B cell (primary cell): ENCODE measurements at regions not wholly inside any gene's neighbourhood (a gene's known extent, or its start where the extent isn't known, plus 50 kb on each side); places are given as distances from the start of the nearest gene placed in this dataset.

Experiments
- ATAC-seq: fragments of 200-7000 bp; cut with Tn5 transposase; one replicate; pipeline ENCODE4 v1.10.0; 2021; ENCODE audit warnings: low read depth, mild to moderate bottlenecking, moderate number of reproducible peaks, moderate library complexity
- CTCF ChIA-PET: fragments of 350-600 bp; sonication (Branson Sonifier 250); formaldehyde crosslinking; loops from one replicate; lab custom pipeline; 2021; ENCODE audit warnings: antibody characterized with exemption, inconsistent platforms; lab: Charles Lee
- POLR2A ChIA-PET: fragments of 350-600 bp; sonication (Branson Sonifier 250); formaldehyde crosslinking; loops from one replicate; lab custom pipeline; 2021; ENCODE audit warnings: antibody characterized with exemption; lab: Charles Lee
- DNase-seq: peaks from one replicate; pipeline ENCODE4 v3.0.0; 2013
- H2AFZ ChIP-seq: 2 replicates; pipeline ENCODE4 v1.6.1; 2012; ENCODE audit warnings: mild to moderate bottlenecking, low read depth, low read length; ENCODE audit not compliant: insufficient read depth, poor library complexity, severe bottlenecking
- H3K27ac ChIP-seq, 2 donors: 1 replicate in 1 of 2; 2 replicates in 1 of 2; pipeline ENCODE4 v1.5.1; 2012 to 2013; ENCODE audit warnings: low read length in 2 of 2, mild to moderate bottlenecking in 2 of 2, moderate library complexity in 1 of 2
- H3K27me3 ChIP-seq, 4 experiments: fragments of 200-600 bp in 1 of 4; sonication (generic) in 1 of 4; replicated peaks in 1 of 4; 1 replicate in 2 of 4; 2 replicates in 2 of 4; pipeline versions ENCODE4 v1.6.1 to v1.7.0; 2013 to 2016; ENCODE audit warnings: low read length in 3 of 4, mild to moderate bottlenecking in 2 of 4, mixed read lengths in 1 of 4, moderate library complexity in 1 of 4; ENCODE audit not compliant: insufficient read depth in 4 of 4, control insufficient read depth in 3 of 4; ENCODE audit errors: control extremely low read depth in 1 of 4
- H3K36me3 ChIP-seq, 2 experiments: replicated peaks in 1 of 2; 1 replicate in 1 of 2; 2 replicates in 1 of 2; pipeline versions ENCODE4 v1.6.1 to v1.7.1; 2013; ENCODE audit warnings: low read length in 1 of 2; ENCODE audit not compliant: insufficient read depth in 2 of 2, control insufficient read depth in 1 of 2; ENCODE audit errors: control extremely low read depth in 1 of 2, extremely low read depth in 1 of 2
- H3K4me1 ChIP-seq, 2 donors: fragments of 200-600 bp in 1 of 2; sonication (generic) in 1 of 2; 1 replicate in 1 of 2; 2 replicates in 1 of 2; pipeline versions ENCODE4 v1.5.1 to v1.6.1; 2013 to 2017; ENCODE audit warnings: low read length in 2 of 2; ENCODE audit not compliant: control insufficient read depth in 2 of 2, insufficient read depth in 2 of 2
- H3K4me2 ChIP-seq: replicated peaks from 2 replicates; pipeline ENCODE3; 2012; ENCODE audit warnings: mild to moderate bottlenecking, low read depth, low read length; ENCODE audit not compliant: poor library complexity, severe bottlenecking
- H3K4me3 ChIP-seq, 5 experiments: fragments of 200-600 bp in 1 of 5; sonication (generic) in 1 of 5; 1 replicate in 3 of 5; 2 replicates in 2 of 5; pipeline versions ENCODE4 v1.5.1 to v1.7.0; 2011 to 2016; ENCODE audit warnings: low read length in 4 of 5, mild to moderate bottlenecking in 4 of 5, low read depth in 2 of 5, control low read depth in 1 of 5, moderate library complexity in 1 of 5; ENCODE audit not compliant: insufficient read depth in 1 of 5; ENCODE audit errors: control extremely low read depth in 1 of 5, extremely low read depth in 1 of 5
- H3K79me2 ChIP-seq: fragments of 200-600 bp; sonication (generic); one replicate; pipeline ENCODE4 v1.6.0; 2016; ENCODE audit warnings: low read length; ENCODE audit not compliant: control insufficient read depth, insufficient read depth
- H3K9ac ChIP-seq: fragments of 200-600 bp; sonication (generic); 2 replicates; pipeline ENCODE4 v1.6.1; 2017; ENCODE audit warnings: mild to moderate bottlenecking, low read length, moderate library complexity
- H3K9me3 ChIP-seq, 3 donors: one replicate each; pipeline versions ENCODE4 v1.6.1 to v1.7.1; 2013; ENCODE audit warnings: low read length in 2 of 3; ENCODE audit not compliant: control insufficient read depth in 2 of 3, insufficient read depth in 1 of 3; ENCODE audit errors: control extremely low read depth in 1 of 3
- H4K20me1 ChIP-seq: 2 replicates; pipeline ENCODE4 v1.6.0; 2012; ENCODE audit warnings: mild to moderate bottlenecking, low read length; ENCODE audit not compliant: insufficient read depth, control insufficient read depth, poor library complexity, severe bottlenecking
- H3K27ac Mint-ChIP-seq: one replicate; pipeline ENCODE4 v1.8.0; 2021; ENCODE audit warnings: mixed read lengths
- H3K27me3 Mint-ChIP-seq: one replicate; pipeline ENCODE4 v1.8.0; 2021; ENCODE audit warnings: mixed read lengths
- H3K4me1 Mint-ChIP-seq: one replicate; pipeline ENCODE4 v1.8.0; 2021; ENCODE audit warnings: mixed read lengths
- H3K4me3 Mint-ChIP-seq: one replicate; pipeline ENCODE4 v1.8.0; 2021; ENCODE audit warnings: mixed read lengths
- H3K9me3 Mint-ChIP-seq: one replicate; pipeline ENCODE4 v1.8.0; 2022; ENCODE audit warnings: mixed read lengths; ENCODE audit not compliant: insufficient read depth
- EZH2 ChIP-seq: IDR thresholded peaks from 2 replicates; pipeline ENCODE4 v1.6.1; 2012; ENCODE audit warnings: borderline replicate concordance, low read depth, mild to moderate bottlenecking, moderate library complexity, low read length; ENCODE audit not compliant: insufficient read depth, poor library complexity, severe bottlenecking
- WGBS: methylation state at CpG from one replicate; pipeline ENCODE4 v1.1.5; 2013; ENCODE audit warnings: missing lambda C conversion rate; ENCODE audit not compliant: insufficient coverage; 5-methylcytosine and 5-hydroxymethylcytosine counted together
- intact Hi-C: fragments of 100-400 bp; cut with micrococcal nuclease; formaldehyde crosslinking; loops from one replicate; pipeline ENCODE4 v1.10.0; 2022
- TF ChIP-seq, protein P1 (sequence below): fragments of 200-600 bp; IDR thresholded peaks from one replicate; pipeline ENCODE4 v1.8.0; 2022; ENCODE audit warnings: antibody characterized with exemption, mild to moderate bottlenecking

DNA sequence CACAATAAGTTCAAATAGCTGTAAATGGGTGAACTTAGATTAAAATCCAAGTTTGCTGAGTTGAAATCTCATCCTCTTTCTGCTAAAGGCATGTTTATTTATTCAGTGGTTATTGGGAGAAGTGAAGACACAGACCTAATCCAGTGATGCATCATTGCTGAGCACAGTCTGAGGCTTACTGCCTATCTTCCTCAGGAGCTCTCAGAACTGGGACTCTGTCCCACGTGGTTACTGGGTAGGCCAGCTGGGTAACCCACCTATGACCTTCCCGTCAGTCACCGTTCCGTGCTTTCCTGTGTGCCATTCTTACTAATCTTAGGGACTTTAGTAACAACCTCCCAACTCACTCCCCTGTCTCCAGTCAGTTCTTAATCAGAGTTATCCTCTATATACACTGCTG is 226.8 kb upstream of the ATP10B start:
- Histone ChIP-seq H3K9me3 (no peaks in the 10 kb centered on the region), H3K9ac (no peak overlapping the region), H3K4me3 (no peak overlapping the region), H4K20me1 (no peaks in the 10 kb centered on the region), H3K27me3 (no peaks in the 10 kb centered on the region), H3K79me2 (no peaks in the 10 kb centered on the region), H3K4me1 (no peaks in the 10 kb centered on the region), H3K27ac (no peak overlapping the region), H2AFZ (no peak overlapping the region), H3K4me2 (no peak overlapping the region), H3K36me3 (no peaks in the 10 kb centered on the region)
- H3K9me3 Mint-ChIP-seq: no peaks in the 10 kb centered on the region
- DNase-seq: no peak
- CTCF ChIA-PET: no interaction called here
- POLR2A ChIA-PET: no interaction called here
- no peak for ATAC-seq
- 59% methylated on average over 2 of the region's 4 CpGs for WGBS
- H3K4me3 Mint-ChIP-seq: no peak overlapping the region
- intact Hi-C loops: no loop called here
- no peaks in the 10 kb centered on the region for H3K4me1 Mint-ChIP-seq
- TF ChIP-seq, protein P1, sequence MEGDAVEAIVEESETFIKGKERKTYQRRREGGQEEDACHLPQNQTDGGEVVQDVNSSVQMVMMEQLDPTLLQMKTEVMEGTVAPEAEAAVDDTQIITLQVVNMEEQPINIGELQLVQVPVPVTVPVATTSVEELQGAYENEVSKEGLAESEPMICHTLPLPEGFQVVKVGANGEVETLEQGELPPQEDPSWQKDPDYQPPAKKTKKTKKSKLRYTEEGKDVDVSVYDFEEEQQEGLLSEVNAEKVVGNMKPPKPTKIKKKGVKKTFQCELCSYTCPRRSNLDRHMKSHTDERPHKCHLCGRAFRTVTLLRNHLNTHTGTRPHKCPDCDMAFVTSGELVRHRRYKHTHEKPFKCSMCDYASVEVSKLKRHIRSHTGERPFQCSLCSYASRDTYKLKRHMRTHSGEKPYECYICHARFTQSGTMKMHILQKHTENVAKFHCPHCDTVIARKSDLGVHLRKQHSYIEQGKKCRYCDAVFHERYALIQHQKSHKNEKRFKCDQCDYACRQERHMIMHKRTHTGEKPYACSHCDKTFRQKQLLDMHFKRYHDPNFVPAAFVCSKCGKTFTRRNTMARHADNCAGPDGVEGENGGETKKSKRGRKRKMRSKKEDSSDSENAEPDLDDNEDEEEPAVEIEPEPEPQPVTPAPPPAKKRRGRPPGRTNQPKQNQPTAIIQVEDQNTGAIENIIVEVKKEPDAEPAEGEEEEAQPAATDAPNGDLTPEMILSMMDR: no peak
- no peak for TF ChIP-seq EZH2
- H3K27ac Mint-ChIP-seq: no peak overlapping the region
- no peaks in the 10 kb centered on the region for H3K27me3 Mint-ChIP-seq

DNA sequence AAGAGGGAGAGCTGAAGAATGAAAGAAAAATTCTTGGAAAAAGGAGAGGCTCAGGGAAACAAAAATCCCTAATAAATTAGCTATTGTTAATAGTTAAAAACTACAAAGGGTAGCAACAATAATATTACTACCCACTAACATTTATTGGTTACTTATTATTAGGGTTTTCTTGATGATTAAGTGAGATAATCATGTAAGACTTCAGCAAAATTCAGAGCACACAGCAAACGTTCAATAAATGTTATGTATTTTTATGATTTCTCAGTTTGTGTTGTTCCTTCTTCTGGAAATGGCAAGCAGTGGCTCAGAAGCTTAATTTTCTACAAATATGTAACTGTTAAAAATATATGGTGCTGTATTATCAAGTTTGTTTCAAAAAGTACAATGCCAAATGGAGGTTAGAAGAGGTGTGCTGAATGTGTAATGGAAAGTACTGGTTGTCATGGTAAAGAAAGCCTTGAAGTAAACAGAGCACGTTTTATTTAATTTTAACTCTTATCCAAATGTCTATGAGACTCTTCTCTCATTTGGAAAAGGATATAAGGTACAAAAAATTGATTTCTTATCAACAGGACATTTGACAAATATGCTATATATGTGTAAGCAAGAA is 226.0 kb upstream of the ATP10B start:
- Histone ChIP-seq H3K9me3 (no peaks in the 10 kb centered on the region), H3K4me2 (no peak overlapping the region), H4K20me1 (no peaks in the 10 kb centered on the region), H3K27ac (no peak overlapping the region), H3K4me1 (no peaks in the 10 kb centered on the region), H3K4me3 (no peak overlapping the region), H2AFZ (no peak overlapping the region), H3K9ac (no peak overlapping the region), H3K27me3 (no peaks in the 10 kb centered on the region), H3K36me3 (no peaks in the 10 kb centered on the region), H3K79me2 (no peaks in the 10 kb centered on the region)
- DNase-seq (no peak), ATAC-seq (no peak)
- H3K9me3 Mint-ChIP-seq: no peaks in the 10 kb centered on the region
- H3K27ac Mint-ChIP-seq: no peak overlapping the region
- H3K4me1 Mint-ChIP-seq: no peaks in the 10 kb centered on the region
- WGBS: no CpG with 5 or more reads among the region's 2 CpGs
- intact Hi-C loops: no loop called here
- H3K27me3 Mint-ChIP-seq: no peaks in the 10 kb centered on the region
- TF ChIP-seq EZH2: no peak
- TF ChIP-seq, protein P1: no peak
- POLR2A ChIA-PET: no interaction called here
- no peak overlapping the region for H3K4me3 Mint-ChIP-seq
- CTCF ChIA-PET: interaction anchor here (0.7 kb wide), 1 partner anchor 730 kb away, joined by 3 read pairs; no protein-coding TSS in a partner anchor
